Stimulated activated CD4-positive, alpha-beta T cell treated with anti-CD3 and anti-CD28 coated beads, Interleukin-2, amount 100 ng/mL, for 24 hours (primary cell): ENCODE measurements at regions not wholly inside any gene's neighbourhood (a gene's known extent, or its start where the extent isn't known, plus 50 kb on each side); places are given as distances from the start of the nearest gene placed in this dataset.
"Not testable (repeated sequence)": the region's sequence is repeated elsewhere in the genome, so short reads cannot be mapped to it uniquely, and the experiment has no call there.

ENCODE experiments used
- DNase-seq, 2 donors: peaks; one replicate each; pipeline ENCODE4 v3.0.0-alpha.2; 2020

- no peak for DNase-seq
These were observed 90.7 kb upstream of the KCNK2 start for GRCh38 chr1:214991691-214992315.

- DNase-seq, result no peak
These were observed 89.1 kb upstream of the KCNK2 start for GRCh38 chr1:214993419-214993818.

- DNase-seq, result no peak
These were observed 84.9 kb upstream of the KCNK2 start for GRCh38 chr1:214997685-214998084.

GRCh38 chr1:215001419-215002021 is 81.0 kb upstream of the KCNK2 start:
- no peak for DNase-seq

- no peak for DNase-seq
These were observed 80.1 kb upstream of the KCNK2 start for GRCh38 chr1:215002471-215002870.

GRCh38 chr1:215003686-215004085 is 78.9 kb upstream of the KCNK2 start:
- DNase-seq, result no peak

- DNase-seq, result no peak
These were observed 78.3 kb upstream of the KCNK2 start for GRCh38 chr1:215004121-215004827.

GRCh38 chr1:215005078-215005477 is 77.5 kb upstream of the KCNK2 start:
- no peak for DNase-seq

- no peak for DNase-seq
These were observed 76.7 kb upstream of the KCNK2 start for GRCh38 chr1:215005656-215006345.

GRCh38 chr1:215007880-215008279 is 74.7 kb upstream of the KCNK2 start:
- DNase-seq, result no peak

GRCh38 chr1:215018555-215018954 is 64.0 kb upstream of the KCNK2 start:
- DNase-seq, result no peak

GRCh38 chr1:215022204-215022603 is 60.3 kb upstream of the KCNK2 start:
- no peak for DNase-seq

- DNase-seq, result no peak
These were observed 59.8 kb upstream of the KCNK2 start for GRCh38 chr1:215022741-215023141.

GRCh38 chr1:215023155-215023832 is 59.2 kb upstream of the KCNK2 start:
- no peak for DNase-seq

GRCh38 chr1:215028954-215029353 is 53.6 kb upstream of the KCNK2 start:
- DNase-seq, result no peak

- not testable (repeated sequence) for DNase-seq
These were observed 52.0 kb upstream of the KCNK2 start for GRCh38 chr1:215030581-215030980.

- DNase-seq, result no peak
These were observed 51.1 kb upstream of the KCNK2 start for GRCh38 chr1:215031392-215031791.
